Erythroblast (primary cell): ENCODE measurements at regions not wholly inside any gene's neighbourhood (a gene's known extent, or its start where the extent isn't known, plus 50 kb on each side); places are given as distances from the start of the nearest gene placed in this dataset.
"Not testable (repeated sequence)": the region's sequence is repeated elsewhere in the genome, so short reads cannot be mapped to it uniquely, and the experiment has no call there.

Experiments
- GATA1 ChIP-seq: IDR thresholded peaks from 2 replicates; pipeline ENCODE4 v1.6.1; 2011; ENCODE audit warnings: low read depth, mild to moderate bottlenecking, control low read depth, low read length, moderate library complexity
- POLR2A ChIP-seq: IDR thresholded peaks from 2 replicates; pipeline ENCODE4 v1.6.1; 2011; ENCODE audit warnings: mild to moderate bottlenecking, low read length

DNA sequence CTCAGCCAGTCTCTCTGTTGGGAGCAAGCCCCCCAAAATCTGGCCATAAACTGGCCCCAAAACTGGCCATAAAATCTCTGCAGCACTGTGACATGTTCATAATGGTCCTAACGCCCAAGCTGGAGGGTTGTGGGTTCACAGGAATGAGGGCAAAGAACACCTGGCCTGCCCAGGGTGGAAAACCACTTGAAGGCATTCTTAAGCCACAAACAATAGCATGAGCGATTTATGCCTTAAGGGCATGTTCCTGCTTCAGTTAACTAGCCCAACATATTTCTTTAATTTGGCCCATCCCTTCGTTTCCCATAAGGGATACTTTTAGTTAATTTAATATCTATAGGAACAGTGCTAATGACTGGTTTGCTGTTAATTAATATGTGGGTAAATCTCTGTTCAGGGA is 205.8 kb downstream of the ALG10 start:
- TF ChIP-seq POLR2A, GATA1: not testable (repeated sequence)
